ENCODE measurements at regions not wholly inside any gene's neighbourhood (a gene's known extent, or its start where the extent isn't known, plus 50 kb on each side); places are given as distances from the start of the nearest gene placed in this dataset.

- TF ChIP-seq YY1 (IDR thresholded peaks at IDR 0.05; ENCODE audit: insufficient read depth, insufficient read length) (no peak), SUZ12 (IDR thresholded peaks at IDR 0.05; ENCODE audit: extremely low read depth, insufficient read depth, insufficient read length) (no peak), ZNF274 (IDR thresholded peaks at IDR 0.05; ENCODE audit: low read depth, low read length) (no peak)
Measured at GRCh38 chr21:9758888-9759287, 762.5 kb upstream of the TPTE start.
